GM12892 (cell line): ENCODE measurements at regions not wholly inside any gene's neighbourhood (a gene's known extent, or its start where the extent isn't known, plus 50 kb on each side); places are given as distances from the start of the nearest gene placed in this dataset.

Experiments used
- POLR2AphosphoS5 ChIP-seq: IDR thresholded peaks from 2 replicates; pipeline ENCODE4 v1.6.1; 2011; ENCODE audit warnings: low read depth, low read length, control low read depth
- TAF1 ChIP-seq: IDR thresholded peaks from 2 replicates; pipeline ENCODE4 v1.6.1; 2011; ENCODE audit warnings: low read depth, mild to moderate bottlenecking, control low read depth, low read length, borderline replicate concordance

GRCh38 chr12:60271816-60272215 is 676.0 kb downstream of the SLC16A7 start:
- TF ChIP-seq TAF1 (no peak), POLR2AphosphoS5 (no peak)
